ENCODE measurements at regions not wholly inside any gene's neighbourhood (a gene's known extent, or its start where the extent isn't known, plus 50 kb on each side); places are given as distances from the start of the nearest gene placed in this dataset.
A peak's percentile ranks its signal among the peaks of the same experiment; 100 is the strongest.

- peaks cover 15% of the 10 kb centered on the region for H3K4me1 Mint-ChIP-seq
- peaks cover 5% of the 10 kb centered on the region for H3K27me3 Mint-ChIP-seq (ENCODE audit: insufficient read depth, low read depth)
Measured at GRCh38 chr2:122138561-122138960, 383.1 kb downstream of the TSN start.

GRCh38 chr2:122139739-122140420 is 384.4 kb downstream of the TSN start:
- H3K27me3 ChIP-seq, result no peaks in the 10 kb centered on the region
- H2AFZ ChIP-seq (replicated peaks), result peak overlapping the region; percentile 68
- H3K27ac ChIP-seq, result no peak overlapping the region
- H3K4me3 Mint-ChIP-seq, result no peak overlapping the region
- TF ChIP-seq EZH2phosphoT487 (IDR thresholded peaks at IDR 0.05), result no peak
- TF ChIP-seq CTCF (IDR thresholded peaks at IDR 0.05), result no peak
- TF ChIP-seq EZH2 (IDR thresholded peaks at IDR 0.05), result no peak
- peaks cover under 1% of the 10 kb centered on the region for H3K36me3 Mint-ChIP-seq
- H3K27me3 Mint-ChIP-seq (ENCODE audit: insufficient read depth, low read depth), result peaks cover 2% of the 10 kb centered on the region
- no peaks in the 10 kb centered on the region for H3K79me2 ChIP-seq (ENCODE audit: low read depth)
- no peaks in the 10 kb centered on the region for H3K36me3 ChIP-seq
- H3F3A ChIP-seq (ENCODE audit: low read depth), result no peaks in the 10 kb centered on the region
- no peak overlapping the region for H3K4me3 ChIP-seq
- peaks cover 15% of the 10 kb centered on the region for H3K4me1 Mint-ChIP-seq
- no peak for DNase-seq (ENCODE audit: low spot score)
- H3K9ac ChIP-seq, result no peak overlapping the region
- no peaks in the 10 kb centered on the region for H3K9me3 ChIP-seq (ENCODE audit: low read depth)
- no peak overlapping the region for H3K27ac Mint-ChIP-seq
- no peak overlapping the region for H3K4me2 ChIP-seq
- no peaks in the 10 kb centered on the region for H3K4me1 ChIP-seq
- H3K9me3 Mint-ChIP-seq, result peaks cover 4% of the 10 kb centered on the region
- no peaks in the 10 kb centered on the region for H4K20me1 ChIP-seq (ENCODE audit: low read depth)

More at GRCh38 chr2:122138561-122138960, 383.1 kb downstream of the TSN start:
- Histone ChIP-seq H3K27me3 (no peaks in the 10 kb centered on the region), H3K4me3 (no peak overlapping the region), H3K4me2 (no peak overlapping the region), H3K4me1 (no peaks in the 10 kb centered on the region), H3K9me3 (ENCODE audit: low read depth) (no peaks in the 10 kb centered on the region), H3K36me3 (no peaks in the 10 kb centered on the region), H3K27ac (no peak overlapping the region), H3K79me2 (ENCODE audit: low read depth) (no peaks in the 10 kb centered on the region), H3K9ac (no peak overlapping the region), H3F3A (ENCODE audit: low read depth) (no peaks in the 10 kb centered on the region), H4K20me1 (ENCODE audit: low read depth) (no peaks in the 10 kb centered on the region), H2AFZ (replicated peaks) (peak overlapping the region; percentile 77)
- TF ChIP-seq EZH2 (IDR thresholded peaks at IDR 0.05) (no peak), CTCF (IDR thresholded peaks at IDR 0.05) (no peak), EZH2phosphoT487 (IDR thresholded peaks at IDR 0.05) (no peak)
- peak; percentile 22 for DNase-seq (ENCODE audit: low spot score)
- peaks cover 11% of the 10 kb centered on the region for H3K9me3 Mint-ChIP-seq
- H3K4me3 Mint-ChIP-seq, result no peak overlapping the region
- peaks cover 3% of the 10 kb centered on the region for H3K36me3 Mint-ChIP-seq
- no peak overlapping the region for H3K27ac Mint-ChIP-seq

GRCh38 chr2:122144884-122145283 is 389.4 kb downstream of the TSN start:
- H3K27me3 ChIP-seq, result no peaks in the 10 kb centered on the region
- no peaks in the 10 kb centered on the region for H3K9me3 ChIP-seq (ENCODE audit: low read depth)
- no peaks in the 10 kb centered on the region for H4K20me1 ChIP-seq (ENCODE audit: low read depth)
- H3K4me1 Mint-ChIP-seq, result no peaks in the 10 kb centered on the region
- H3K4me3 Mint-ChIP-seq, result no peak overlapping the region
- H3F3A ChIP-seq (ENCODE audit: low read depth), result no peaks in the 10 kb centered on the region
- no peaks in the 10 kb centered on the region for H3K36me3 ChIP-seq
- H3K27ac ChIP-seq, result no peak overlapping the region
- H3K9me3 Mint-ChIP-seq, result peaks cover 4% of the 10 kb centered on the region
- no peaks in the 10 kb centered on the region for H3K4me1 ChIP-seq
- peaks cover 2% of the 10 kb centered on the region for H3K27me3 Mint-ChIP-seq (ENCODE audit: insufficient read depth, low read depth)
- H3K79me2 ChIP-seq (ENCODE audit: low read depth), result no peaks in the 10 kb centered on the region
- no peak for DNase-seq (ENCODE audit: low spot score)
- TF ChIP-seq CTCF (IDR thresholded peaks at IDR 0.05), result no peak
- no peak for TF ChIP-seq EZH2phosphoT487 (IDR thresholded peaks at IDR 0.05)
- no peak for TF ChIP-seq EZH2 (IDR thresholded peaks at IDR 0.05)
- H3K9ac ChIP-seq, result no peak overlapping the region
- no peak overlapping the region for H3K4me3 ChIP-seq
- H3K27ac Mint-ChIP-seq, result no peak overlapping the region
- H3K36me3 Mint-ChIP-seq, result no peaks in the 10 kb centered on the region
- H2AFZ ChIP-seq (replicated peaks), result no peak overlapping the region
- H3K4me2 ChIP-seq, result no peak overlapping the region

Measured in neural progenitor cell (in vitro differentiated cells).